ENCODE measurements at regions not wholly inside any gene's neighbourhood (a gene's known extent, or its start where the extent isn't known, plus 50 kb on each side); places are given as distances from the start of the nearest gene placed in this dataset.

GRCh38 chr3:103047640-103048039, 612.8 kb downstream of the ZPLD1 start:
- TF ChIP-seq, protein P1, sequence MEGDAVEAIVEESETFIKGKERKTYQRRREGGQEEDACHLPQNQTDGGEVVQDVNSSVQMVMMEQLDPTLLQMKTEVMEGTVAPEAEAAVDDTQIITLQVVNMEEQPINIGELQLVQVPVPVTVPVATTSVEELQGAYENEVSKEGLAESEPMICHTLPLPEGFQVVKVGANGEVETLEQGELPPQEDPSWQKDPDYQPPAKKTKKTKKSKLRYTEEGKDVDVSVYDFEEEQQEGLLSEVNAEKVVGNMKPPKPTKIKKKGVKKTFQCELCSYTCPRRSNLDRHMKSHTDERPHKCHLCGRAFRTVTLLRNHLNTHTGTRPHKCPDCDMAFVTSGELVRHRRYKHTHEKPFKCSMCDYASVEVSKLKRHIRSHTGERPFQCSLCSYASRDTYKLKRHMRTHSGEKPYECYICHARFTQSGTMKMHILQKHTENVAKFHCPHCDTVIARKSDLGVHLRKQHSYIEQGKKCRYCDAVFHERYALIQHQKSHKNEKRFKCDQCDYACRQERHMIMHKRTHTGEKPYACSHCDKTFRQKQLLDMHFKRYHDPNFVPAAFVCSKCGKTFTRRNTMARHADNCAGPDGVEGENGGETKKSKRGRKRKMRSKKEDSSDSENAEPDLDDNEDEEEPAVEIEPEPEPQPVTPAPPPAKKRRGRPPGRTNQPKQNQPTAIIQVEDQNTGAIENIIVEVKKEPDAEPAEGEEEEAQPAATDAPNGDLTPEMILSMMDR (IDR thresholded peaks at IDR 0.05), result no peak
- TF ChIP-seq POLR2A (IDR thresholded peaks at IDR 0.05), result no peak
